GM12865 (cell line): ENCODE measurements at regions not wholly inside any gene's neighbourhood (a gene's known extent, or its start where the extent isn't known, plus 50 kb on each side); places are given as distances from the start of the nearest gene placed in this dataset.

Source experiments
- DNase-seq: peaks from one replicate; pipeline ENCODE4 v3.0.0; 2010; ENCODE audit warnings: low read depth
- H3K4me3 ChIP-seq: 2 replicates; pipeline ENCODE4 v1.5.1; 2011; ENCODE audit warnings: mild to moderate bottlenecking, low read depth, low read length, control low read depth
- TF ChIP-seq, protein P1 (sequence below): IDR thresholded peaks from 2 replicates; pipeline ENCODE4 v1.5.1; 2011; ENCODE audit warnings: low read length, control low read depth, low read depth, inconsistent platforms; ENCODE audit not compliant: insufficient read depth; ENCODE audit errors: missing control alignments

DNA sequence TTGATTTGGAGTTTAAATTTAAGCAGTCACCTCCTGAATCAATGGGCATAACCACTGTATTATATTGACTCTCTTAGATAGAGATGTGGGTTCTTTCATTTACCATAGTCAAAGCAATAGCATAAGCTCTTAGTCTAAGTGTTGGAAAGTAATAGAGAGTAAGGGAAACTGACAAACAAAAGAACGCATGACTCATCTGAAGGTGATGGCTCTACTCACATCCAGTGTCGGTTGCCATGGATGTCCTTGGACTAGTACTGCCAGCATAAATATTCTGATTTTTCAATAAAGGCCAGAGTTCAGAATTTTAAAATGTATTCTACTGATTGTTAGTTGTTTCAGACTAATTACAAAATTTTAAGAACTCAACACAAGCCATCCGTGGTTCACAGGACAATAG lies 444.9 kb upstream of the DDI1 start:
- TF ChIP-seq, protein P1, sequence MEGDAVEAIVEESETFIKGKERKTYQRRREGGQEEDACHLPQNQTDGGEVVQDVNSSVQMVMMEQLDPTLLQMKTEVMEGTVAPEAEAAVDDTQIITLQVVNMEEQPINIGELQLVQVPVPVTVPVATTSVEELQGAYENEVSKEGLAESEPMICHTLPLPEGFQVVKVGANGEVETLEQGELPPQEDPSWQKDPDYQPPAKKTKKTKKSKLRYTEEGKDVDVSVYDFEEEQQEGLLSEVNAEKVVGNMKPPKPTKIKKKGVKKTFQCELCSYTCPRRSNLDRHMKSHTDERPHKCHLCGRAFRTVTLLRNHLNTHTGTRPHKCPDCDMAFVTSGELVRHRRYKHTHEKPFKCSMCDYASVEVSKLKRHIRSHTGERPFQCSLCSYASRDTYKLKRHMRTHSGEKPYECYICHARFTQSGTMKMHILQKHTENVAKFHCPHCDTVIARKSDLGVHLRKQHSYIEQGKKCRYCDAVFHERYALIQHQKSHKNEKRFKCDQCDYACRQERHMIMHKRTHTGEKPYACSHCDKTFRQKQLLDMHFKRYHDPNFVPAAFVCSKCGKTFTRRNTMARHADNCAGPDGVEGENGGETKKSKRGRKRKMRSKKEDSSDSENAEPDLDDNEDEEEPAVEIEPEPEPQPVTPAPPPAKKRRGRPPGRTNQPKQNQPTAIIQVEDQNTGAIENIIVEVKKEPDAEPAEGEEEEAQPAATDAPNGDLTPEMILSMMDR: no peak
- DNase-seq: no peak
- H3K4me3 ChIP-seq: no peak overlapping the region

DNA sequence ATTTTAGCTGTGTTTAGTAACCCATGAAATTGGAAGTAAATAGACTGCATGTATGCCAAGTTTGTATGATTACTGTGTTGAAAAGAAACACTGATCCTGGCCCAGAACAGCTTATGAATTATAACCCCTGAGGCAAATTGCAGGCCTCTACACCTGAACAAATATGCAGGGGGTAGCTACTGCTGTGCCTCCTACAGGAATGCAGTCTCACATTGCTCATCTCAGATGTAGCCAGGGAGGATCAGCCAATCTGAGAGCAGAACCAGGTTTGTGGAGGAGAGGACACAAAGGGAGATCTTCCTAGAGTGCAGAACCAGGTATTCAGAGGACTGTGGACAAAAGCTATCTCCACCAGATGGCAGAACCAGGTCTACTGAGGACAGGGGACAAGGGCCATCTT lies 442.2 kb upstream of the DDI1 start:
- no peak overlapping the region for H3K4me3 ChIP-seq
- TF ChIP-seq, protein P1: no peak
- DNase-seq: no peak

DNA sequence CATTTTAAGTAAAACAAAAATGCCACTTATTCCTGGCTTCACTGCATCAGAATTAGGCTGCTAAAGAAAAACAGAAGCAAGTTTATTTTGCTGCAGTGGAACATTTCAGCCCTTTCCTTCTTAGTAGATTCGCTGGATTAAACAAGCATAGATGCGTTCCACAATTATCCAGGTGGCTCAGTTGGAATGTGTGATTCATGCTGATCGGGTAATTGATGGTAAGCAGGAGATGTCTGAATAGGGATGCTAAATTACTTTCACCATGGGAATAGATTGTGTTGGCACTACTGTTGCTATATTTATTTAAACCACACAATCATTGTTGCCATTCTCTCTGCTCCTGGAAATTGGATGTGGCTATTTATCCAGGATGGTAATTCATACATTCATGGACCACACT lies 440.1 kb upstream of the DDI1 start:
- DNase-seq: no peak
- H3K4me3 ChIP-seq: no peak overlapping the region

GRCh38 chr11:103601225-103601846 lies 435.1 kb upstream of the DDI1 start:
- TF ChIP-seq, protein P1: peak; percentile 83
- DNase-seq: peak; percentile 51
- no peak overlapping the region for H3K4me3 ChIP-seq

More for the DNA sequence above, 440.1 kb upstream of the DDI1 start:
- TF ChIP-seq, protein P1: no peak

- no peak overlapping the region for H3K4me3 ChIP-seq
- TF ChIP-seq, protein P1: no peak
- DNase-seq: no peak
Measured at GRCh38 chr11:103602840-103603239, 433.6 kb upstream of the DDI1 start.

GRCh38 chr11:103604310-103604709 lies 432.1 kb upstream of the DDI1 start:
- DNase-seq: no peak
- TF ChIP-seq, protein P1: no peak
- H3K4me3 ChIP-seq: no peak overlapping the region

DNA sequence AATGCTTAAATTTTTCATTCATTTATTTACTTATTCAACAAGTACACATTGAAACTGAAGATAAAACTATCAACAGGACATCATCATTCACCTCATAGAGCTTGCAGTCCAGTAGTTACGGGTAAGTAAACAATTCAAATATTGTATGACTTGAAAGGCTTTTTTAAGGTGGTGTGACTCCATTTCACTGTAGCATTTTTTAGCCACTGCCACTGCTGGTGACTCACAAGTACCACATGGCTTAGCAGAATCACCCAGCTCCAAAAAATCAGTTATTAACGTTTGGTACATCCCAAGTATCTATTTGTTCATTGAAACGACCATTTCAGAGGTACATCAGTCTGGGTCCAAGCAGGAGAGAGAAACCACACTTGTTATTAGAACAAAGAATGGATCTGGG lies 427.9 kb upstream of the DDI1 start:
- H3K4me3 ChIP-seq: no peak overlapping the region
- TF ChIP-seq, protein P1: no peak
- DNase-seq: no peak
